HCT116 (cell line): ENCODE measurements at regions not wholly inside any gene's neighbourhood (a gene's known extent, or its start where the extent isn't known, plus 50 kb on each side); places are given as distances from the start of the nearest gene placed in this dataset.

Source experiments
- ATAC-seq: fragments of 200-7000 bp; cut with Tn5 transposase; 2 replicates; pipeline ENCODE4 v1.9.1; 2020; ENCODE audit warnings: mild to moderate bottlenecking, moderate library complexity
- BruUV-seq: library from RNA; stranded (reverse); fragments of 400-500 nt; replicated peaks from 2 replicates; lab custom pipeline; 2021; lab: Mats Ljungman, UMichigan
- CTCF ChIA-PET: fragments of 300-600 bp; sonication (Branson Sonifier 250); formaldehyde crosslinking; loops from one replicate; lab custom pipeline; 2021; ENCODE audit warnings: antibody characterized with exemption; lab: Charles Lee
- POLR2A ChIA-PET: fragments of 300-600, 350-600 bp; sonication (Branson Sonifier 250); formaldehyde crosslinking; loops from one replicate; lab custom pipeline; 2021; ENCODE audit warnings: antibody characterized with exemption; lab: Charles Lee
- RAD21 ChIA-PET, 2 experiments: fragments of 300-600 bp; sonication (Branson Sonifier 250); formaldehyde crosslinking; loops; one replicate each; lab custom pipeline; 2023; ENCODE audit warnings: low total read pairs in 2 of 2; ENCODE audit not compliant: uncharacterized antibody in 2 of 2, unreplicated experiment in 2 of 2, low non-redundant PET in 1 of 2; lab: Charles Lee
- DNase-seq: peaks from one replicate; pipeline ENCODE4 v3.0.0-alpha.2; 2010; ENCODE audit warnings: low read depth, low spot score
- H2AFZ ChIP-seq: fragments of 200-600 bp; shearing (Covaris generic), sonication (generic); 2 replicates; pipeline ENCODE4 v1.6.1; 2017; ENCODE audit warnings: low read depth, mixed run types, mixed read lengths, antibody characterized with exemption, low read length; ENCODE audit not compliant: poor library complexity, severe bottlenecking
- H3K27ac ChIP-seq: 2 replicates; pipeline ENCODE4 v1.5.1; 2012; ENCODE audit warnings: low read depth, low read length
- H3K27me3 ChIP-seq: fragments of 200-600 bp; sonication (generic); 2 replicates; pipeline ENCODE4 v1.6.1; 2016; ENCODE audit warnings: mixed run types, low read length, mixed read lengths; ENCODE audit not compliant: insufficient read depth
- H3K36me3 ChIP-seq, 2 experiments: fragments of 200-500 bp in 1 of 2; fragments of 200-600 bp in 1 of 2; sonication (Bioruptor generic) in 1 of 2; sonication (generic) in 1 of 2; 2 replicates each; pipeline versions ENCODE4 v1.5.1 to v1.6.1; 2014 to 2016; ENCODE audit warnings: low read length in 2 of 2, inconsistent platforms in 1 of 2, mixed read lengths in 1 of 2, mixed run types in 1 of 2; ENCODE audit not compliant: insufficient read depth in 2 of 2, control insufficient read depth in 1 of 2
- H3K4me1 ChIP-seq, 2 experiments: fragments of 200-600 bp in 1 of 2; sonication (generic) in 1 of 2; 2 replicates each; pipeline versions ENCODE4 v1.5.1 to v1.6.1; 2012 to 2017; ENCODE audit warnings: low read length in 2 of 2, inconsistent platforms in 1 of 2, mild to moderate bottlenecking in 1 of 2, mixed read lengths in 1 of 2, mixed run types in 1 of 2, moderate library complexity in 1 of 2; ENCODE audit not compliant: insufficient read depth in 2 of 2, control insufficient read depth in 1 of 2
- H3K4me2 ChIP-seq: fragments of 200-600 bp; sonication (generic); 2 replicates; pipeline ENCODE4 v1.6.1; 2017; ENCODE audit warnings: mixed run types, low read length, mixed read lengths
- H3K4me3 ChIP-seq, 2 experiments: fragments of 200-600 bp in 1 of 2; sonication (generic) in 1 of 2; replicated peaks in 1 of 2; 2 replicates each; pipeline ENCODE4 v1.5.1; 2011 to 2016; ENCODE audit warnings: low read length in 2 of 2, control low read depth in 1 of 2, low read depth in 1 of 2, mild to moderate bottlenecking in 1 of 2, mixed read lengths in 1 of 2, mixed run types in 1 of 2
- H3K79me2 ChIP-seq: fragments of 200-600 bp; sonication (generic); 2 replicates; pipeline ENCODE4 v1.6.1; 2017; ENCODE audit warnings: mild to moderate bottlenecking, mixed run types, low read length, moderate library complexity, mixed read lengths; ENCODE audit not compliant: insufficient read depth
- H3K9ac ChIP-seq: fragments of 200-600 bp; sonication (generic); 2 replicates; pipeline ENCODE4 v1.6.1; 2016; ENCODE audit warnings: low read length, mixed read lengths
- H3K9me2 ChIP-seq: fragments of 200-600 bp; sonication (generic), shearing (Covaris generic); 2 replicates; pipeline ENCODE4 v1.6.1; 2017; ENCODE audit warnings: mixed run types, mild to moderate bottlenecking, moderate library complexity; ENCODE audit not compliant: insufficient read depth
- H3K9me3 ChIP-seq, 2 experiments: fragments of 200-500 bp in 1 of 2; fragments of 200-600 bp in 1 of 2; sonication (Bioruptor generic) in 1 of 2; sonication (generic) in 1 of 2; 2 replicates each; pipeline ENCODE4 v1.6.1; 2014 to 2017; ENCODE audit warnings: low read length in 2 of 2, mixed read lengths in 2 of 2, inconsistent platforms in 1 of 2, low read depth in 1 of 2, mild to moderate bottlenecking in 1 of 2, mixed run types in 1 of 2, moderate library complexity in 1 of 2; ENCODE audit not compliant: control insufficient read depth in 1 of 2, insufficient read depth in 1 of 2
- H4K20me1 ChIP-seq: fragments of 200-600 bp; sonication (generic), shearing (Covaris generic); 2 replicates; pipeline ENCODE4 v1.6.1; 2017; ENCODE audit warnings: mixed run types, mild to moderate bottlenecking, moderate library complexity; ENCODE audit not compliant: insufficient read depth
- CTCF ChIP-seq, 3 experiments: fragments of 200-600 bp in 1 of 3; sonication (generic) in 1 of 3; IDR thresholded peaks in 2 of 3; conservative IDR thresholded peaks in 1 of 3; 2 replicates each; pipeline ENCODE4 v1.5.1; 2012 to 2017; ENCODE audit warnings: low read depth in 2 of 3, low read length in 2 of 3, antibody characterized with exemption in 1 of 3, borderline replicate concordance in 1 of 3, control low read depth in 1 of 3, mild to moderate bottlenecking in 1 of 3, mixed read lengths in 1 of 3, mixed run types in 1 of 3, moderate library complexity in 1 of 3; ENCODE audit not compliant: insufficient read depth in 1 of 3
- EGR1 ChIP-seq: IDR thresholded peaks from 2 replicates; pipeline ENCODE4 v1.6.1; 2012; ENCODE audit warnings: low read depth
- RAD21 ChIP-seq: IDR thresholded peaks from 2 replicates; pipeline ENCODE4 v1.6.1; 2012; ENCODE audit warnings: low read depth, mild to moderate bottlenecking
- REST ChIP-seq: IDR thresholded peaks from 2 replicates; pipeline ENCODE4 v1.6.1; 2012; ENCODE audit warnings: low read depth
- YY1 ChIP-seq: IDR thresholded peaks from 2 replicates; pipeline ENCODE4 v1.6.1; 2011; ENCODE audit warnings: low read length, low read depth, moderate library complexity, mild to moderate bottlenecking; ENCODE audit not compliant: insufficient replicate concordance; ENCODE audit errors: extremely low read depth
- intact Hi-C: fragments of 100-400 bp; cut with micrococcal nuclease; formaldehyde crosslinking; loops from 2 replicates; pipeline ENCODE4 v1.10.0; 2022

DNA sequence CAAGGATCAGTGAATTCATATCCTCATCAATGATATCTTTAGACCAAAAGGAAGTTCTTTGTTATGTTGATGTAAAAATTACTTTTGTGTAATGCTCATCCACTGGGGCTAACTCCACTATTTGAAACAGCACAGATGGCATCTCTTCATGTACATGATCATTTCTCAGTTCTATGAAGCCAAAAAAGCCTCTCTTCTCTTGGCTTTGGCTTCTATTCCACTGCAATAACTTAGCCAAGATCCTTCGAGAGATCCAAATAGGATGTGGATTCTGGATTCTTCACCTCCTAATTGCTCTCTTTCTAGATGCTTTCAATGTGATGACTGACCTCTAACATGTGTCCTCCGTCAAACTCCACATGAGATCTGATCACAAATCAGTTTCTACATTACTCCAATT, 851.2 kb downstream of the GALC start:
- Histone ChIP-seq H3K27ac (no peak overlapping the region), H3K27me3 (no peaks in the 10 kb centered on the region), H4K20me1 (no peaks in the 10 kb centered on the region), H3K36me3 (no peaks in the 10 kb centered on the region), H3K4me2 (no peak overlapping the region), H3K9me3 (peaks cover 10 to 18% of the 10 kb centered on the region in 2 experiments; a peak in 3 of 4 replicates), H3K4me3 (no peak overlapping the region), H3K9ac (no peak overlapping the region), H3K9me2 (no peaks in the 10 kb centered on the region), H2AFZ (no peak overlapping the region), H3K79me2 (no peaks in the 10 kb centered on the region), H3K4me1 (no peaks in the 10 kb centered on the region)
- TF ChIP-seq YY1 (no peak), REST (no peak), EGR1 (no peak), RAD21 (no peak), CTCF (IDR thresholded peaks at IDR 0.05 in 2 of 3, conservative IDR thresholded peaks at IDR 0.05 in 1 of 3; ENCODE audit: borderline replicate concordance in 1 of 3, insufficient read depth in 1 of 3, low read depth in 2 of 3, low read length in 2 of 3) (no peak)
- ChIA-PET CTCF (no interaction called here), RAD21 (no interaction called here), POLR2A (no interaction called here)
- intact Hi-C loops = no loop called here
- DNase-seq = no peak
- no TSS peak for BruUV-seq
- no peak for ATAC-seq
